Suprapubic skin (tissue), 4 donors: ENCODE measurements at regions not wholly inside any gene's neighbourhood (a gene's known extent, or its start where the extent isn't known, plus 50 kb on each side); places are given as distances from the start of the nearest gene placed in this dataset.

Experiments used
- DNase-seq, 2 donors: peaks; one replicate each; pipeline ENCODE4 v3.0.0-alpha.2; 2019; ENCODE audit warnings: low spot score in 2 of 2
- H3K27ac ChIP-seq: fragments of 200-600 bp; sonication (generic); one replicate; pipeline ENCODE4 v1.5.1; 2019
- H3K27me3 ChIP-seq: fragments of 200-600 bp; sonication (generic); one replicate; pipeline ENCODE4 v1.5.1; 2019
- H3K36me3 ChIP-seq: fragments of 200-600 bp; sonication (generic); one replicate; pipeline ENCODE4 v1.5.1; 2019
- H3K4me1 ChIP-seq: fragments of 200-600 bp; sonication (generic); one replicate; pipeline ENCODE4 v1.5.1; 2019
- H3K4me3 ChIP-seq: fragments of 200-600 bp; sonication (generic); one replicate; pipeline ENCODE4 v1.5.1; 2019; ENCODE audit warnings: mild to moderate bottlenecking
- H3K9me3 ChIP-seq: fragments of 200-600 bp; sonication (generic); one replicate; pipeline ENCODE4 v1.5.1; 2019
- EP300 ChIP-seq: sonication (generic); formaldehyde crosslinking; IDR thresholded peaks from one replicate; pipeline ENCODE4 v1.6.1; 2017; ENCODE audit warnings: antibody characterized with exemption
- POLR2A ChIP-seq, 2 donors: fragments of 450-650 bp; IDR thresholded peaks; one replicate each; pipeline ENCODE4 v1.6.1; 2017; ENCODE audit warnings: antibody characterized with exemption in 2 of 2, mild to moderate bottlenecking in 2 of 2, moderate library complexity in 2 of 2
- POLR2AphosphoS5 ChIP-seq, 3 donors: sonication (generic); formaldehyde crosslinking; IDR thresholded peaks; one replicate each; pipeline ENCODE4 v1.6.1; 2017; ENCODE audit warnings: antibody characterized with exemption in 3 of 3
- WGBS: methylation state at CpG from one replicate; pipeline ENCODE4 v1.1.5; 2018; 5-methylcytosine and 5-hydroxymethylcytosine counted together
- TF ChIP-seq, protein P1 (sequence below), 2 donors: fragments of 200-600 bp in 1 of 2; fragments of 450-650 bp in 1 of 2; sonication (generic) in 1 of 2; IDR thresholded peaks; one replicate each; pipeline ENCODE4 v1.5.1; 2016 to 2019; ENCODE audit warnings: antibody characterized with exemption in 2 of 2, mild to moderate bottlenecking in 1 of 2, moderate library complexity in 1 of 2

DNA sequence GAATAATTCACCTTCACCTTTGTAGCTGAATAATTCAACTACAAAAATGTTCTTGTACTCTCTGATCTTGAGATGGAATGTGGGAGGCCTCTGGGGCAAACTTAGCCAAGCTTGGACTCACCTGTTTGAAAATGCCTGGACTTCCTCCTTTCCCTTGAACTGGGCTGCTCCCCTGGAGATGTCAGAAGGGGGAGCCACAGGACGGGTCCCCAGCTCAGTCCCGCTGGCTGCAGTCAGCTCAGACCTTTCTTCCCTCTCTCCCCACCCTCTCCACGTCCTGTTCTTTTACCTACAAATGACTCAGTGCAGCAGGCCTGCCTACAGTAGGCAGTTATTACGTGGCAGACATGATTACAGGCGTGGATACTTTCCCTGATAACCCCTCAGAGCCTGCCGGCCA lies 131.5 kb upstream of the RALGAPA2 start:
- Histone ChIP-seq H3K36me3 (no peaks in the 10 kb centered on the region), H3K4me1 (no peaks in the 10 kb centered on the region), H3K27ac (no peak overlapping the region), H3K27me3 (peaks cover 4% of the 10 kb centered on the region), H3K9me3 (no peaks in the 10 kb centered on the region), H3K4me3 (no peak overlapping the region)
- WGBS: 45% methylated on average over 6 of the region's 6 CpGs
- no peak for DNase-seq
- TF ChIP-seq, protein P1, sequence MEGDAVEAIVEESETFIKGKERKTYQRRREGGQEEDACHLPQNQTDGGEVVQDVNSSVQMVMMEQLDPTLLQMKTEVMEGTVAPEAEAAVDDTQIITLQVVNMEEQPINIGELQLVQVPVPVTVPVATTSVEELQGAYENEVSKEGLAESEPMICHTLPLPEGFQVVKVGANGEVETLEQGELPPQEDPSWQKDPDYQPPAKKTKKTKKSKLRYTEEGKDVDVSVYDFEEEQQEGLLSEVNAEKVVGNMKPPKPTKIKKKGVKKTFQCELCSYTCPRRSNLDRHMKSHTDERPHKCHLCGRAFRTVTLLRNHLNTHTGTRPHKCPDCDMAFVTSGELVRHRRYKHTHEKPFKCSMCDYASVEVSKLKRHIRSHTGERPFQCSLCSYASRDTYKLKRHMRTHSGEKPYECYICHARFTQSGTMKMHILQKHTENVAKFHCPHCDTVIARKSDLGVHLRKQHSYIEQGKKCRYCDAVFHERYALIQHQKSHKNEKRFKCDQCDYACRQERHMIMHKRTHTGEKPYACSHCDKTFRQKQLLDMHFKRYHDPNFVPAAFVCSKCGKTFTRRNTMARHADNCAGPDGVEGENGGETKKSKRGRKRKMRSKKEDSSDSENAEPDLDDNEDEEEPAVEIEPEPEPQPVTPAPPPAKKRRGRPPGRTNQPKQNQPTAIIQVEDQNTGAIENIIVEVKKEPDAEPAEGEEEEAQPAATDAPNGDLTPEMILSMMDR (IDR thresholded peaks at IDR 0.05): no peak

DNA sequence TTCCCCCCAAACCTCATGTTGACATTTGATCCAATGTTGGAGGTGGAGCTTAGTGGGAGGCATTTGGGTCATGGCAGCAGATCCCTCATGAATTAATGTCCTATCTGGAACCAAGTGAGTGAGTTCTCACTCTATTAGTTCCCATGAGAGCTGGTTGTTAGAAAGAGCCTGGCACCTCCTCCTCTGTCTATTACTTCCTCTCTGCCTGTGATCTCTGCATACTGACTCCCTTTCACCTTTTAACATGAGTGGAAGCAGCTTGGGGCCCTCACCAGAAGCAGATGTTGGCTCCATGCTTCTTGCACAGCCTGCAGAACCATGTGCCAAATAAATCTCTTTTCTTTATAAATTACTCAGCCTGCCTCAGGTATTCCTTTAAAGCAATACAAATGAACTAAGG lies 127.3 kb upstream of the RALGAPA2 start:
- Histone ChIP-seq H3K36me3 (no peaks in the 10 kb centered on the region), H3K9me3 (no peaks in the 10 kb centered on the region), H3K27me3 (peaks cover 25% of the 10 kb centered on the region), H3K27ac (no peak overlapping the region), H3K4me1 (peaks cover 7% of the 10 kb centered on the region), H3K4me3 (no peak overlapping the region)
- TF ChIP-seq POLR2A (IDR thresholded peaks at IDR 0.05): no peak
- no peak for TF ChIP-seq POLR2AphosphoS5 (IDR thresholded peaks at IDR 0.05)
- TF ChIP-seq, protein P1 (IDR thresholded peaks at IDR 0.05): no peak
- no peak for TF ChIP-seq EP300
- DNase-seq: no peak

DNA sequence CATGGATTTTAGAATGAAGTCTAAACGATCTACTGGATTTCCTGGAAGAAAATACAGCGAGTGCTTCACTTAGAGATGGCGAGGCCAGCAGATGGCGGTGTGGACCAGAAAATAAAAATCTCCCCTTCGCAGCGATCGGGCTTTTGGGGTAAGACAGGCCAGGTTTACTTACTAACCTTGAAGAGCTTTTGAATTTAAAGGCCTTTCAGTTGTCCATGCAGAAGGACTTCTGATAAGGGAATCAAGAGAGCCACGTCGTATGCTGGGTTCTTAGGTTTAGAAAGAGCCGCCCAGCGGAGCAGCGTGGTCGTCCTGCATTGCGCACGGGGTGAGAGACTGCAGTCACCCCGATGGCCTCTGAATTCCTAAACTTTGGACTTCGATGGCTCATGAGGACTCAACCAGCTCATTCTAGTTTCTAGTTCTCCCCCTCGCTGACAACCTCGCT lies 125.2 kb upstream of the RALGAPA2 start:
- H3K36me3 ChIP-seq: no peaks in the 10 kb centered on the region
- no peaks in the 10 kb centered on the region for H3K9me3 ChIP-seq
- no peak for DNase-seq
- H3K27ac ChIP-seq: no peak overlapping the region
- peaks cover 30% of the 10 kb centered on the region for H3K27me3 ChIP-seq
- no peak overlapping the region for H3K4me3 ChIP-seq
- TF ChIP-seq, protein P1 (IDR thresholded peaks at IDR 0.05): peak; percentile 45 to 58
- no peak for TF ChIP-seq POLR2AphosphoS5 (IDR thresholded peaks at IDR 0.05)
- WGBS: 29% methylated on average over 19 of the region's 19 CpGs
- H3K4me1 ChIP-seq: peaks cover 7% of the 10 kb centered on the region

DNA sequence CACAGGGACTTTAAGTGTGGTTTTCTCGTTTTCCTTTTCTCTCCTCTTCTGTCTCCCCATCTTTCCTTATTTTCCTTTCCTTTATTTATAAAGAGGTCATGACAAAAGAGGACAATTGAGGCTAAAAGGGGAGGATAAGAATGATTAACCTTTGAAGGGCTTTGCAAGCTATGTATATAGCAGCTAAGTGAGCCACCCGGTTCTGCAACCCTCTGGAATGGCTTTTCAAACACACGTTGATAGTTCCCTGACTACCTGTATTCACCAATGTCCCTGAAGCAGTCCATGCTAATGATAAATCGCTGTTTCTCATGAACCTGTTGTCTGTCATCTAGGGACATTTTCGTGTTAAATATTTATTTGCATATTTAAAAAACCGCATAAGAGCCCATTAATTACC lies 124.4 kb upstream of the RALGAPA2 start:
- no peak for DNase-seq
- peaks cover 30% of the 10 kb centered on the region for H3K27me3 ChIP-seq
- H3K27ac ChIP-seq: no peak overlapping the region
- 54% methylated on average over 6 of the region's 6 CpGs for WGBS
- H3K4me1 ChIP-seq: peaks cover 7% of the 10 kb centered on the region
- H3K4me3 ChIP-seq: no peak overlapping the region
- no peaks in the 10 kb centered on the region for H3K9me3 ChIP-seq
- no peaks in the 10 kb centered on the region for H3K36me3 ChIP-seq
- TF ChIP-seq POLR2AphosphoS5 (IDR thresholded peaks at IDR 0.05): no peak
- no peak for TF ChIP-seq EP300
- TF ChIP-seq, protein P1 (IDR thresholded peaks at IDR 0.05): no peak
- no peak for TF ChIP-seq POLR2A (IDR thresholded peaks at IDR 0.05)

DNA sequence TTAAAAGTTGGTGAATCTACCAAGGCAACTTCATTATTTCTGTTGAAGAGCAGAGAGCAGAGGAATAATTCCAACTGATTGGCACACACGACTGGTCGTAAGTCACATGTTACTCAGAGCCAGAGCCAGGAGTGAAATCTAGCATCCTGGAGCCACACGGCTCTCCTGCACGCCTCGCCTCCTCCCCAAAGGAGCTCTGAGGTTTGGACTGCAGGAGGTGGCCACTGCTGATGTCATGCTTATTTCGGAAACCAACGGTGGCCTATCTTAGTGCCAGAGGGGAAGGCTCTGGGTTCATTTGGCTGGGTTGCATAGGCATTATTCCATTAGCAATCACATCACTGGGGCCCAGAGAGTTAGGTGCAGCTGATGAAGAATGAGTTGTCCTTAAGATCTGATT lies 123.5 kb upstream of the RALGAPA2 start:
- peaks cover 7% of the 10 kb centered on the region for H3K4me1 ChIP-seq
- TF ChIP-seq, protein P1 (IDR thresholded peaks at IDR 0.05): no peak
- TF ChIP-seq POLR2AphosphoS5 (IDR thresholded peaks at IDR 0.05): no peak
- no peak for TF ChIP-seq POLR2A (IDR thresholded peaks at IDR 0.05)
- TF ChIP-seq EP300: no peak
- no peaks in the 10 kb centered on the region for H3K36me3 ChIP-seq
- no peak for DNase-seq
- no peak overlapping the region for H3K27ac ChIP-seq
- H3K9me3 ChIP-seq: no peaks in the 10 kb centered on the region
- H3K4me3 ChIP-seq: no peak overlapping the region
- H3K27me3 ChIP-seq: peaks cover 30% of the 10 kb centered on the region
- WGBS: 49% methylated on average over 7 of the region's 7 CpGs
